HG03045 (cell line): ENCODE measurements at regions not wholly inside any gene's neighbourhood (a gene's known extent, or its start where the extent isn't known, plus 50 kb on each side); places are given as distances from the start of the nearest gene placed in this dataset.
"Not testable (repeated sequence)": the region's sequence is repeated elsewhere in the genome, so short reads cannot be mapped to it uniquely, and the experiment has no call there.

Experiments
- ATAC-seq: cut with Tn5 transposase; IDR thresholded peaks from one replicate; pipeline ENCODE4 v1.9.1; 2021; ENCODE audit warnings: mild to moderate bottlenecking, moderate library complexity; ENCODE audit not compliant: unreplicated experiment

DNA sequence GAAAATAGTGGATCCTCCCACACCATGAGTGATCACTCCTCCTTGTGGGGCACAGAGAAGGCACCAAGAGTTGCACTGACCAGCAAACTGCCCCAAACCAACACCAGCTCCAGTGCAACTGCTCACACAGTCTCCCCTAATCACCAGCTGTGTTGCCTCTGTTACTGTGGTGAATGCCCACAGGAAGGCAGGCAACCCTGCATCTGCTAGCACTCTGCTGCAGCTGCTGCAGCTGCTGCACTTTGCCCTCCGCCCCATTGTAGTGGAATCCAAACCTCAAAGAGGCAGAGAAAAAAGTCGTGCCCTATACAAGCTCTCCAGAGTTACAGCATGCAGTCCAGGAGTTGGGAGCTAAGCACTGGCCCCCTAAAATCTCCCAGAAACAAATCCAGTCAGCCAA, 339.6 kb downstream of the TRIM36 start:
- ATAC-seq = no peak

DNA sequence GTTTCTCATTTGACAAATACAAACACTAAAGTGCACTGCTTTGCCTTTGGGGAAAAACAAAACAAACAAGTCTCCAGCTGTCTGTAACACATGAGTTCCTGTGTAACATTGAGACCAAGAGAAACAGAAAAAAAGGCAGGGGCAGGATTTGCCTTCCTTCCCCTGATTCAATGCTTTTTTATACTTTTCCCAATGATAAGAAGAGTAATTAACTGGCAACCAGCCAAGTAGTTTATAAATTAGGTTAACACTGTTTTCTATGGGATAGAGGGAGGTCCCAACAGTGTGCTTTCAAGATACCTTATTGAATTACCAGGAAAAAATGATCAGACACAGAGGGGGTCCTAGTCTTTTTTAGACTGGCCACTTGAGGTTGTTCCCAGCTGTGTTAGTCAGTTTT, 346.8 kb downstream of the TRIM36 start:
- no peak for ATAC-seq

DNA sequence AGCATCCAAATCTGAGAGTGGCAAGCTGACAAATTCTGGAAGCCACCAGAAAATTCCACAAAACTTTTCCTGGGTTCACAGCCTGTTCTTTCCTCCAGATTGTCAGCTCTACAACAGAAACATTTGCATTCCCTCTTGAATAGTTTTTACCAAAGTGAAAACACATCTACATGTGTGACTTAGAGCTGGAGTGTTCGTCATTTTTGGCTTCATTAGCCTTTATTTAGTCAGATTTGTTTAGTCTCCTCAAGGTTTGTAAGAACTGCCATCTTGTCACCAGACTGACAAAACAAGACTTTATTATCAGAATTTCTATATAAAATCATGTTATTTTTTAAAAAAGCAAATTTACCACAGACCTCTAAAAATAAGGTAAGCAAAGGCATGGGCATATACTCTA, 347.3 kb downstream of the TRIM36 start:
- ATAC-seq = no peak

DNA sequence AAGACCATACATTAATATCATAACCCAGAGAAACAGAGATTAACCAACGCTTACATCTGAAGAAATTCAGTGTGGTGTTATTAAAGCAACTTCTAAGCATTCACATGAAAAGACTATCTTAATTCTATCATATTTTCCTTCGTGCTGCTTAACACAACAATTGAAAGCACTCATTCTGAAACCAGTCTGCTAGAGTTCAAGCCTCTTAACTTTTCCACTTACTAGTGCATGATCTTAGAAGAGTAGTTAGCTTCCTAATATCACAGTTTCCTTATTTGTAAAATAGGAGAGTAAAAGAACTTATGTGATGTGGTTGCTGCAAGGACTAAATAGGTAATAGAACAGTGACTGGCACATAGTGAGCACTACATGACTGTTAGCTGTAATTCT, 379.3 kb downstream of the TRIM36 start:
- no peak for ATAC-seq

DNA sequence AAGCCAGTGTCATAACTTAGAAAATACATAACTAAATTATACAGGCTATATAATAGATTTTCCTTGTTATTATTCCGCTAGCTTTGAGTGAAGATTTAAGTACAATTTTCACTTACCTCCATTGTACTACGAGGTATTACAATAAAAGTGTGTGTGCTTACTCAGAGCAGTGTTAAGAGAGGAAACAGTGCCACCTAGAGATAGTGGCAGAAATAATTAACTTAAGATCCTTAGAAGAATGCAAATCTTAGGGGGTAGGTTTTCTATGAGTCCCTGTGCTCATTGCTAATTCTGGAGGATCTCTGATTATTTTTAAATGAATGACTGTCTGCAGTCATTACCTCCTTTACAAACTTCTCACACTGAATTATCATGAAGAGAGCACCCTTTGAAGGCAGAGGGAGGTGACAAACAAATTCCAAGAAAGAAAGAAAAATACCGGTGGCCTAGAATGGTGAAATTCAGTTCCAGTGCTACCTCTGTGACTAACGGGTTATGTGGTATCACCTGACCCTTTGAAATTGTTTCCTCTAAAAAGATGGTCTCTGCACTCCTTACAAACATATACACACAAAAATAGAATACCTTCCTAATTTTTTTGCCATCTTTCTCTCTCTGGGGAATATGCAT, 379.8 kb downstream of the TRIM36 start:
- ATAC-seq = no peak

DNA sequence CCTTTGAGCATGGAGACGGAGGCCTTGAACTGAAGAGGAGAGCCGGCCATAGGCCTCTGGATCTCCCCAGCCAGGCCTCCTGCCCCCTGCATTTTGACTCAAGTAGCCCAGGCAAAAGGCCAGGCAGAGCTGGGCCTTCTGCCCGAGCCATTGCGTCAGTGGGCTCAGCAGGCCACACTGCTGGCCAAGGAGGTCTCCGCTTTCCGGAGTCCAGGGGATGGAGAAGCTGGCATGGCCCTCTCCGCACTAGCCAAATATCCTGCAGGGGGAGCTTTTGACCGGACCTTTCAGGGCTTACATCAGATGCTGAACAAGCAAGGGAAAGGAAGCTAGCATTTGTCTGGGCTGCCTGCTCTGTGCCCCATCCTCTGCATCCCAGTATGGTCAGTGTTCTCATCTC, 386.8 kb downstream of the TRIM36 start:
- ATAC-seq = no peak

DNA sequence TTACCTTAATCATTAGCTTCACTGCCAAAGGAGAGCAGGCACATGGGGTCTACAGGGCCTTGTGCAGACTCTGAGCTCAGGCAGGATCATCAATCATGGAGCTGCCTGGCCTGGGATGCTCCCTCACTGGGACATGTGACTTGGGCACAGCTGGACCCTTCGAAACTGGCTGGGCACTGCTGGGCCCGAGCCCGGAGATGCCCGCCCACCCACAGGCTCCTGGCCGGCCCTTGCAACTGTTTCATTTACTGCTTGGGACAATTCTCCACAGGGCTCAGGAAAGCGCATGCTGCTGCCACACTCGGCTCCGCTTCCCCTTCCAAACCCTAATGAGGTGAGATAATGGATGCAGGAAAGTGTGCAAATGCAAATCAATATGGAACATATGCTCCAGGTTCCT, 387.5 kb downstream of the TRIM36 start:
- ATAC-seq = no peak

DNA sequence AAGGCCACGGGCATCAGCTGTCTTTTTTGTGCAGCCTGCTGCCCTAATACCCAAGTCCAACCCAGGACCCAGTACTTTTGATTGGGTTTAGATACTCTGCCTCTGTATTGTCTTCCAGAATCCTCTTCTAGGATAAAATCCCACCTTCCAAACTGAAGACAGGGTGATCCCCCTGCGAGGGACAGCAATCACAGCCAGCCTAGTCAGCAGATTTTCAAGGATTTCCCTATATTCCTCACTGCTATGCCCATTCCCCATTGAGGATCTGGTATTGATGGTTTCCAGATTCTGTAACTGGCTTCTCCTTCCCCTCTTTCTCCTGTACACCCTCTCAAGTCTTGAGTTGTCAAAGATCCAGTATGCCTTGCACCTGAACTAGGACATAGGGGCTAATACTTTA, 389.4 kb downstream of the TRIM36 start:
- ATAC-seq = no peak

DNA sequence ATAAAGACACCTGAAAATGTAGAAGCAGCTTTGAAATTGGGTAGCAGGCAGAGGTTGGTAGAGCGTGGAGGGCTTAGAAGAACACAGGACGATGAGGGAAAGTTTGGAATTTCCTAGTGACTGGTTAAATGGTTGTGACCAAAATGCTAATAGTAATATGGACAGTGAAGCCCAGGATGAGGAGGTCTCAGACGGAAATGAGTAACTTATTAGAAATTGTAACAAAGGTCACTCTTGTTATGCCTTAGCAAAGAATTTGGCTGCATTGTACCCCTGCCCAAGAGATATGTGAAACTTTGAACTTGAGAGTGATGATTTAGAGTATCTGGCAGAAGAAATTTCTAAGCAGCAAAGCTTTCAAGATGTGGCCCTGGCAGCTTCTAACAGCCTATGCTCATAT, 382.5 kb downstream of the KCNN2 start:
- ATAC-seq = no peak

DNA sequence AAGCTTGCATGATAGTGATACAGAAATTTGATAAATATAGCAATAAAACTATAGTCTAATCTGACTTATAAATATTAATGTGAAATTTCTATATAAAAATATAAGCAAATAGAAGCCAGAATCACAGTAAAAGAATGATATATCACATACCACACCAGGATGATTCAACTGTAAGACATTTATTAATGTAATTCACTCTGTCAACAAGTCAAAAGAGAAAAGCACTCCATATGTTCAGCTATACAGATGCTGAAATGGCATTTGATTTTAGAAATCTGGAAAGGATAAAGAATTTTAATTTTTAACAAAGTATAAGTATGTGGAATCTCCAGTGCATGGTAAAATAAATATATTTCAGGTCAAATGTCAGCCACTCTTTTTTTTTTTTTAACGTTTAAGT, 372.4 kb downstream of the KCNN2 start:
- ATAC-seq = no peak

DNA sequence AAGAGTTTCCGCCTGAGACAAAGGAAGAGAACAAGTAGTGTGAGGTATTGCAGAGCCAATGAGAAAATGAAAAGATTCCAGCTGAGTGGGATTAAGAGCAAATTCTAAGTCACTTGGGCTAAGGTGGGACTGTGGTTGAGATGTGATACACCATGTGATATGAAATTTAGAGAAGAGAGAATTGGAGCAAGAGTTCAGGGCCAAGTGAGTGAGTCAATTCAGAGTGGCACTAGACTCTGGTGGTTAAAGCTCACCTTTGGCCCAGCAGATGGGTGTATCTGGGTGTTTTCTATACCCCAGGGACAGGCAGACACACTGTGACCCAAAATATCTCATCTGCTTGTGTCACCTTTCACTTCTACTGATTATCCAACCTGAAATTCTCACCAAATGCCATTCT, 368.1 kb downstream of the KCNN2 start:
- ATAC-seq = no peak

DNA sequence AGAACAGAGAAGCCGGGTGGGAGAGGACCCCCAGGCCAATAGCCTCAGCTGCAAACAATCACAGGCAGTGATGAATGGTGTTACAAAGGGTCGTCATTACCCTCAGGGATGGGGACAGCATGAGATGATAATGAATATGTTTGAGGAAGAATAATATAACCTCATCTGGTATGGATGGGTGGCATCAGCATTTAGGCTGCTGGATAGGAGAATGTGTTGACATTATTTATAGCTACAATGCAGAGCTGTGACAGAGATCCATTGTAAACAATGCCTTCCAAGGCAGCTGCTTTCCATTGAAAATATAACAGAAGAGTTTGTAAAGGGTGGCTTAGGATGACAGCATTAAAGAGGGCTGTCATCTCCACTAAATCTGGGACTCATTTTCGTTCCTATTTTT, 365.5 kb downstream of the KCNN2 start:
- ATAC-seq = no peak

DNA sequence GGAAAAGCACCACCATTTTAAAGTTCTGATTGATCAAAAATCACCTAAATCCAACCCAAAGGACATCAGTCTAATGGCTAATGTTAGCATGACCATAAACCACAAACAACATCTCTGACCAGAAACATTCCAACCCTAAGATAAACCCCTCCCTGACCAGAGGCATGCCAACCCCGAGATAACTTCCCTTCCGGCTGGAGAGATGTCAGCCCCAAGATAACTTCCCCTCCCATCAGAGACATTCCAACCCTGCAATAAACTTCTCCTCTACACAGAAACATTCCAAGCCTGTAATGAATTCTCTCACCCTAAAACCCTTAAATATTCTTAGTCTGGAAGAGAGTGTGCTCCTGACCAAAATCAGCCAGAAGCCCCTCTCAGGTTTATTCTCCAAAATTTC, 364.3 kb downstream of the KCNN2 start:
- ATAC-seq = no peak

DNA sequence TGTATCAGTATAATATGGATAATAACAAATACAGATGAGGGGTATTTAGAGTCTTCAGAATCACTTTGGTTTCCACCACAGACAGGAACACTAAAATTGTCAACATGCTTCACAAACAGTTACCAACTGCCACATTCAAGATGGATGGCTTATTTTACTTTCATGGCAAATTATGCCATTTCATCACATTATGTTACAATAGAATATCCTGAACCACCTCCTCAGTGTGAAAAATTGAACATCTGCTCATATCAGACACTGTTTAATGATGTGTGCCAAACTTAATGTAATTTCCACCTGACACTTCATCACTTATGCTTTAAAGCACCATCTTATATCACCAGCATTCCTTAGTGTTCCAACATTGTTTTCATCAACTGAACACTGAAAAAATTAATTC, 357.4 kb downstream of the KCNN2 start:
- ATAC-seq = no peak

DNA sequence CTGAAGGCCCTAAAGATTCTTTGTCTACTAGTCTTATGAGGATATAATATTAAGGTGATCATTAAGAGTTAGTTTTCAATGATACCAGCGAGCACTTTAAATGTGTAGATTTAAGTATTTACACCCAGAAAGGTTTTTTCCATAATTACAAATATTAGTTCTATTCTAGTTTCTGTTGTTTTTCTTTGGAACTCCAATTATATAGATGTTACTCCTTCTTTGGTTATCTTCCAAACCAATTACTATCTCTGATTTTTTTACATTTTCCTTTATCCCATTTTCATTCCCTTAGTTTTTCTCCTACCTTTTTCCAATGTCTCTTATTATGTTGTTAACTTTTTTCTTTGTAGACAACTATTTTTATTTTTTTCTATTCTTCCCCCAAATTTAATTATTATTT, 355.1 kb downstream of the KCNN2 start:
- ATAC-seq = no peak

DNA sequence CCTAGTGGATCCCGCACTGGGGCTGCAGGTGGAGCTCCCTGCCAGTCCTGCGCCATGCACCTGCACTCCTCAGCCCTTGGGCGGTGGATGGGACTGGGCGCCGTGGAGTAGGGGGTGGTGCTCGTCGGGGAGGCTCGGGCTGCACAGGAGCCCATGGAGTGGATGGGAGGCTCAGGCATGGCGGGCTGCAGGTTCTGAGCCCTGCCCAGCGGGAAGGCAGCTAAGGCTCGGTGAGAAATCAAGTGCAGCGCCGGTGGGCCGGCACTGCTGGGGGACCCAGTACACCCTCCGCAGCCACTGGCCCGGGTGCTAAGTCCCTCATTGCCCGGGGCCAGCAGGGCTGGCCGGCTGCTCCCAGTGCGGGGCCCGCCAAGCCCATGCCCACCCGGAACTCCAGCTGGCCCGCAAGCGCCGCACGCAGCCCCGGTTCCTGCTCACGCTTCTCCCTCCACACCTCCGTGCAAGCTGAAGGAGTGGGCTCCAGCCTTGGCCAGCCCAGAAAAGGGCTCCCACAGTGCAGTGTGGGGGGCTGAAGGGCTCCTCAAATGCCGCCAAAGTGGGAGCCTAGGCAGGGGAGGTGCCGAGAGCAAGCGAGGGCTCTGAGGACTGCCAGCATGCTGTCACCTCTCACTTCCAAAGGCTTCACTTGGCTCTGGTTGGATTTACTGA, 342.5 kb downstream of the KCNN2 start:
- ATAC-seq = not testable (repeated sequence)

DNA sequence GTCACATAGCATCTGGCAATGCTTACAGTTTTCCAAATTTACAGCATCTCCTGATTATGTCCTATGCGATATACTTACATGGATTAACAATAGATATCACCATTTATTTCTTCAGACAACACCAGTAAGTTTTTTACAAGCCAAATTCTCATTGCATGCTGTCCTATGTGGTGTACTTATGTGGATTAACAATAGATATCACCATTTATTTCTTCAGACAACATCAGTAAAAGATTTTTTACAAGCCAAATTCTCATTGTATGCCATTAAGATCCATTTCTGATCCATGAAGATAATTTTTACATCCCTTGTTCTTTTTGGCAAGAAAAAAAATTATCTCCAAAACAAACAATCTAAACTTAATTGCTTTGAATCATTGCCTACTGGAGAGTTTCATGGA, 340.9 kb downstream of the KCNN2 start:
- no peak for ATAC-seq

DNA sequence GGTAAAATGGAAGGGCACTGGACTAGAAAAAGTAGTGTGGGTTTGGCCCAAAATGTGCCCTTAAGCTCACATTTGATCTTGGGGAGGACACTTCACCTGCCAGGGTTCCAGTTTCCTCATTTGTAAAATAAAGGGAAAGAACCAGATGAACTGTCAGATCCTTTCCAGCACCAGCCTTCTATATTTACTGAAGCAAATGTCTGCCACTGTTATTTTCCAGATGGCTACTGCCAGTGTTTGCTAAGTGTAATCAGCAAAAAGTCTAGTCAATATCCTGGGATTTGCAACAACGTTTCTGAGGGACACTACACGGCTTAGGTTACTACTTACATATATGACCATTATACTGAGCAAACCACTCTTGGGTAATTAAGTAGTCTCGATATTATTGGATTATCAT, 340.3 kb downstream of the KCNN2 start:
- no peak for ATAC-seq

DNA sequence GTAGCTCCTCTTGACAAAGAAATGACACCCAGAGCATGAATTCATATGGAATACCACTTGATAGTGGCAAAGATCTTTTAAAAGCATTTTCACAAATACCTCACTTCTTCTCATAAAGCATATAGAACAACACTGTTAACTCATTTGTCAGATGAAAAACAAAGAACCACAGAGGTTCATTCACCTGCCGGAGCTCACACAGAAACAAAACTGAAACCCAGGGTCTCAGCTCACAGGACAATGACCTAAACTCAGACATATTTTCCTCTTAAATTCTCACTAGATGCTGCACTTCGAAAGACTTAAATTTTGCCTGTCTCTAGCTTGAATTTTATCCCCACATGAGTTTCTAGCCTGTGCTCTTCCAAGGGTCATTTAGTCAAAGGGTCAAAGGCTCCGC, 339.0 kb downstream of the KCNN2 start:
- no peak for ATAC-seq

DNA sequence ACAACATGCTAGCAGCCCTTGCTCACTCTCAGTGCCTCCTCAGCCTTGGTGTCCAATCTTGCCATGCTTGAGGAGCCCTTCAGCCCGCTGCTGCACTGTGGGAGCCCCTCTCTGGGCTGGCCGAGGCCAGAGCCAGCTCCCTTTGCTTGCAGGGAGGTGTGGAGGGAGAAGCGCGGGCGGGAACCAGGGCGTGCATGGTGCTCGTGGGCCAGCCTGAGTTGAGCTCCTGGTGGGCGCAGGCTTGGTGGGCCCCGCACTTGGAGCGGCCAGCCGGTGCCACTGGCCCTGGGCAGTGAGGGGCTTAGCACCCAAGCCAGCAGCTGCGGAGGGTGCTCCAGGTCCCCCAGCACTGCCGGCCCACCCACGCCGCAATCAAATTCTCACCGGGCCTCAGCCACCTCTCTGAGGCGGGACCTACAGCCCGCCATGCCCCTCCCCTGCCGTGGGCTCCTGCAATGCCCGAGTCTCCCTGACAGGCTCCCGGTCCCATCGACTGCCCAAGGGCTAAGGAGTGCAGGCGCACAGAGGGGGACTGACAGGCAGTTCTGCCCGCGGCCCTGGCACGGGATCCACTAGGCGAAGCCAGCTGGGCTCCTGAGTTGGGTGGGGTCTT, 333.5 kb downstream of the KCNN2 start:
- ATAC-seq = no peak

DNA sequence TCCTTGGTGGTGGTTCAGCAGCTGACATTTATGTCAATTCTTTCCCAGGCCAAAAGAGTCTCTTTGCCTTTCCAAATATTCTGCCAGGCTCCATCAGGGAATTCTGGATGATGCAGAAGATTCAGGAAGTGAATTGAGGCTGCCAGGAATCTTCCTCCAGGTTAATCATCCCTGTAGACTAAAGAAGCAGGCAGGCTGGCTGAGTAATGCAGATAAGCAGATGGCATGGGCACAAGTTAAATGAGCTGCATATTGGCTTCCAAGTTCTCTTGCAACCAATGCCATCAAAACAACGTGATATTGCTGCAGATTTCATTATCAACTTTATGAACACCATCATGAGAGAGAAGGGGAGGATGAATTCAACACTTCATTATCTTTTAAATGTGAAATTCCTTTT, 324.5 kb downstream of the KCNN2 start:
- no peak for ATAC-seq

DNA sequence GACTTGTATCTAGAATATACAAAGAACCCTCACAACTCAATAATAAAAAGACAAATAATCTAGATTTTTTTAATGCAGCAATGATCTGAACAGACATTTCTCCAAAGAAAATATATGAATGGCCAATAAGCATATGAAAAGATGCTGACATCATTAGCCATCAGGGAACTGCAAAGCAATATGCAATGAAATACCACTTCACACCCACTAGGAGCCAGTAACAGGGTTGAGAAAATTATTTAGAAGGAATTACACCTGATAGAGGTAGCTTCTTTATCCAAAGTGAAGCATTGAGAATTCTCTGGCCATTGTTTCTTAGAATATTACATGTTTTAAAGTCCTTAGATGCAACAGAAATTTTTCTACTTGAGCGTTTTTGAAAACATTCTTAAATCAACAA, 316.9 kb downstream of the KCNN2 start:
- ATAC-seq = no peak

DNA sequence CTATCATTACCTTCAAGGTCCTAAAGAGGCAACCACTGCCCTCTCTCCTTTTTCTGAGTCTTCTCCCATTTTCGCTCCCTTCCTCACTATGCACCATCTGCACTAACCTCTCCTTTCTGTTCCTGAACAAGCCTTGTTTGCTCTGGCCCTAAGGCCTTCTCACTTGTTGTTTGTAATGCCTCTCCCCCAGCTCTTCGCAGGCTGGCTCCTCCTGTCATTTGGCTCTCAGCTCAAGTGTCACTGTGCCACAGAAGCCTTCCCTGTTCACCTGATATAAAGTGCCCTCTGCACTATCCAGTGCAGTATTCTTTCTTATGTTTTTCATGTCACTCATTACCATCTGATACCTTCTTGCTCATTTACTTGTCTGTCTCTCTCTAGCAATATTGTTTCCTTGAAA, 303.7 kb downstream of the KCNN2 start:
- ATAC-seq = no peak
